ENCODE measurements at regions not wholly inside any gene's neighbourhood (a gene's known extent, or its start where the extent isn't known, plus 50 kb on each side); places are given as distances from the start of the nearest gene placed in this dataset.

- H3K4me3 ChIP-seq (ENCODE audit: severe bottlenecking) = no peak overlapping the region
- ATAC-seq (ENCODE audit: low read depth) (peak; percentile 51; the same call in 2 of the 3 replicates), DNase-seq (ENCODE audit: low spot score) (no peak)
- peaks cover 12% of the 10 kb centered on the region for H3K4me1 ChIP-seq (ENCODE audit: insufficient read depth, poor library complexity, severe bottlenecking)
- H3K27me3 ChIP-seq (ENCODE audit: insufficient read depth, poor library complexity, severe bottlenecking) = no peaks in the 10 kb centered on the region
- no peak for TF ChIP-seq CTCF (IDR thresholded peaks at IDR 0.05; ENCODE audit: poor library complexity, severe bottlenecking)
- H3K9me3 ChIP-seq (ENCODE audit: severe bottlenecking) = no peaks in the 10 kb centered on the region
- H3K27ac ChIP-seq (ENCODE audit: poor library complexity, severe bottlenecking) = no peak overlapping the region
- H3K36me3 ChIP-seq (ENCODE audit: low read depth) = no peaks in the 10 kb centered on the region
Observed at GRCh38 chr4:11281720-11282119, 147.0 kb downstream of the HS3ST1 start.

DNA sequence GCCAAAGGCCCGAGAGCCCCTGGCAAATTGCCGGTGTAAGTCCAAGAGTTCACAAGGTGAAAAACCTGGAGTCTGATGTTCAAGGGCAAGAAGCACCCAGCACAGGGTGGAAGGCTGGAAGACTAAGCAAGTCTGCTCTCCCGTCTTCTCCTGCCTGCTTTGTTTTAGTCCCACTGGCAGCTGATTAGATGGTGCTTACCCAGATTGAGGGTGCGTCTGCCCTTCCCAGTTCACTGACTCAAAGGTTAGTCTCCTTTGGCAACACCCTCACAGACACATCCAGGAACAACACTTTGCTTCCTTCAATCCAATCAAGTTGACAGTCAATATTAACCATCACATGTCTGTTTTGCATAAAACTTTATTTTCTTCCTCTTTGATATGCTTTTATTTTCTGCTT, 157.4 kb downstream of the HS3ST1 start:
- Histone ChIP-seq H3K4me3 (ENCODE audit: severe bottlenecking) (no peak overlapping the region), H3K27ac (ENCODE audit: poor library complexity, severe bottlenecking) (no peak overlapping the region), H3K27me3 (ENCODE audit: insufficient read depth, poor library complexity, severe bottlenecking) (no peaks in the 10 kb centered on the region), H3K4me1 (ENCODE audit: insufficient read depth, poor library complexity, severe bottlenecking) (no peaks in the 10 kb centered on the region), H3K36me3 (ENCODE audit: low read depth) (no peaks in the 10 kb centered on the region), H3K9me3 (ENCODE audit: severe bottlenecking) (no peaks in the 10 kb centered on the region)
- DNase-seq (ENCODE audit: low spot score) = no peak
- TF ChIP-seq CTCF (IDR thresholded peaks at IDR 0.05; ENCODE audit: poor library complexity, severe bottlenecking) = no peak
- ATAC-seq (ENCODE audit: low read depth) = no peak

GRCh38 chr4:11268149-11268548, 160.5 kb downstream of the HS3ST1 start:
- Histone ChIP-seq H3K4me3 (ENCODE audit: severe bottlenecking) (no peak overlapping the region), H3K27me3 (ENCODE audit: insufficient read depth, poor library complexity, severe bottlenecking) (no peaks in the 10 kb centered on the region), H3K27ac (ENCODE audit: poor library complexity, severe bottlenecking) (no peak overlapping the region), H3K36me3 (ENCODE audit: low read depth) (no peaks in the 10 kb centered on the region), H3K9me3 (ENCODE audit: severe bottlenecking) (no peaks in the 10 kb centered on the region), H3K4me1 (ENCODE audit: insufficient read depth, poor library complexity, severe bottlenecking) (no peaks in the 10 kb centered on the region)
- no peak for TF ChIP-seq CTCF (IDR thresholded peaks at IDR 0.05; ENCODE audit: poor library complexity, severe bottlenecking)
- no peak for DNase-seq (ENCODE audit: low spot score)
- no peak for ATAC-seq (ENCODE audit: low read depth)

- Histone ChIP-seq H3K36me3 (ENCODE audit: low read depth) (no peaks in the 10 kb centered on the region), H3K4me1 (ENCODE audit: insufficient read depth, poor library complexity, severe bottlenecking) (no peaks in the 10 kb centered on the region), H3K9me3 (ENCODE audit: severe bottlenecking) (no peaks in the 10 kb centered on the region), H3K4me3 (ENCODE audit: severe bottlenecking) (no peak overlapping the region), H3K27ac (ENCODE audit: poor library complexity, severe bottlenecking) (no peak overlapping the region), H3K27me3 (ENCODE audit: insufficient read depth, poor library complexity, severe bottlenecking) (no peaks in the 10 kb centered on the region)
- TF ChIP-seq CTCF (IDR thresholded peaks at IDR 0.05; ENCODE audit: poor library complexity, severe bottlenecking) = no peak
- ATAC-seq (ENCODE audit: low read depth) (no peak), DNase-seq (ENCODE audit: low spot score) (no peak)
Observed at GRCh38 chr4:11264841-11265240, 163.9 kb downstream of the HS3ST1 start.

- ATAC-seq (ENCODE audit: low read depth) (no peak), DNase-seq (ENCODE audit: low spot score) (no peak)
- Histone ChIP-seq H3K4me3 (ENCODE audit: severe bottlenecking) (no peak overlapping the region), H3K4me1 (ENCODE audit: insufficient read depth, poor library complexity, severe bottlenecking) (no peaks in the 10 kb centered on the region), H3K27ac (ENCODE audit: poor library complexity, severe bottlenecking) (no peak overlapping the region), H3K36me3 (ENCODE audit: low read depth) (no peaks in the 10 kb centered on the region), H3K27me3 (ENCODE audit: insufficient read depth, poor library complexity, severe bottlenecking) (no peaks in the 10 kb centered on the region), H3K9me3 (ENCODE audit: severe bottlenecking) (no peaks in the 10 kb centered on the region)
- TF ChIP-seq CTCF (IDR thresholded peaks at IDR 0.05; ENCODE audit: poor library complexity, severe bottlenecking) = no peak
Observed at GRCh38 chr4:11264346-11264745, 164.3 kb downstream of the HS3ST1 start.

Data from RWPE2 (cell line).